ENCODE measurements at regions not wholly inside any gene's neighbourhood (a gene's known extent, or its start where the extent isn't known, plus 50 kb on each side); places are given as distances from the start of the nearest gene placed in this dataset.

DNA sequence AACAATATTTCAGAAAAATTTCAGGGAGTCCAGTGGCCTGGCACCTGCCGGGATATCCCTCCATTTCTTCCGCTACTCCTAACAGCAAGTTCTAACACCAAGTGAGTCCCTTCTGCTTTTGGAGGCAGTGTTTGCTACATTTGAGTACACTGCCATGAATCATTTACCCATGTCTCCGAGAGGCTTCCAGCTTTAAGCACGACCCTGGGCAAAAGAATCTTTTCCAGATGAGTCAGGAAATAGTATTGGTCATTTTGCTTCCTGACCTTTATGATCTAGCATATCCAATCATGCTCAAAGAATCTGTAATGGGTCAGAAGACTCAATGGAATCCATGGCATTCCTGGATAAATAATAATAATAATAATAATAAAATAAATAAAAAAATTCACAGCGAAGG lies 60.7 kb upstream of the FMN2 start:
- DNase-seq (ENCODE audit: low spot score) = no peak

- no peak for DNase-seq (ENCODE audit: low spot score)
Measured at GRCh38 chr1:240031414-240031813, 60.3 kb upstream of the FMN2 start.

DNA sequence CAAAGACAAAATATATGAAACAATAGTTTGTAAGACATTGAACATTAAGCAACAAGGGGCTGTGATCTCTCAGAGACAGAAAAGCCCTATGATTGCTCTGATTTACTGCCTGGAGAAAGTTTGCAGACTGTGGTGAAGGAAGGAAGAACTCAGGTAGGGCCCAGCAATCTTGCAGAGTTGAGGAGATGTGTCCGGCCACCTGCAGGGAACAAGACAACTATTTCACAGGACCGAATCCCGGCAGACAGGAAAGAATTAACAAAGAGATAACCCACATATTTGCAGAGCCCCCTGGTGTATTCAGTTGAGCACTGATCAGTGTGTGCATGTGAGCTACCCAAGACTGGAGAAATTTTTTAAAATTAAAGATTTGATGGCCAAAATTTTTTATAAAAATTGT lies 58.3 kb upstream of the FMN2 start:
- no peak for DNase-seq (ENCODE audit: low spot score)

GRCh38 chr1:240036526-240036925 lies 55.2 kb upstream of the FMN2 start:
- no peak for DNase-seq (ENCODE audit: low spot score)

All from H4 (cell line).